Stimulated activated CD8-positive, alpha-beta memory T cell treated with anti-CD3 and anti-CD28 coated beads, Interleukin-15, amount 100 ng/mL, for 4 hours (primary cell): ENCODE measurements at regions not wholly inside any gene's neighbourhood (a gene's known extent, or its start where the extent isn't known, plus 50 kb on each side); places are given as distances from the start of the nearest gene placed in this dataset.

Experiments
- DNase-seq, 2 donors: peaks; one replicate each; pipeline ENCODE4 v3.0.0-alpha.2; 2020; ENCODE audit warnings: low read depth in 2 of 2

DNA sequence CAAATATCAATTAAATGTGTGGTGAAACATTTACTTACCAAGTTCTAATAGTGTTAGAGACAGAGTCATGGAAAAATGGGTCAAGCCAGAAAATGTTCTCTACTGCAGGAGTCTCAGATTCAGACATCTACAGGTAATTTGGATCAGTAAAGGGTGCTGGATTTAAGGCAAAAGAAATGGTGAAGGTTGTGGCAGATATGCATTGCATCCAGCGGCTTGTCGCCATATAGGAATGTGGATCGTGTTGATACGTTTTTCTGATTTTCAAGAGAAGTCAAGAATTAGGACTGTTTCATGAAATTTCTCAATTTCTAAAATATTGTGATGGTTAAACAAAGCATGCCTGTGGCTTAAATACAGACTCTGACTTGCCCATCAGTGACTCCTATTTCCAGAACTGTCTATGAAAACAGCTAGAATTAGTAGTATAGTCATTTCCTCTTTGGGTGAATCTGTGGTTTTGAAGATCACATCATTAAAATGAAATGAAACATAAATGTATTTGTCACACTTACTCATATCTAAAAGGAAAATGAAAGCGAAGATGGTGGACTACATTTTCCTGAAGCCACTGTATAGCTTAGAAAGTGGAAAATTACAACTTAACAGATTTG is 110.1 kb upstream of the VEGFC start:
- no peak for DNase-seq

DNA sequence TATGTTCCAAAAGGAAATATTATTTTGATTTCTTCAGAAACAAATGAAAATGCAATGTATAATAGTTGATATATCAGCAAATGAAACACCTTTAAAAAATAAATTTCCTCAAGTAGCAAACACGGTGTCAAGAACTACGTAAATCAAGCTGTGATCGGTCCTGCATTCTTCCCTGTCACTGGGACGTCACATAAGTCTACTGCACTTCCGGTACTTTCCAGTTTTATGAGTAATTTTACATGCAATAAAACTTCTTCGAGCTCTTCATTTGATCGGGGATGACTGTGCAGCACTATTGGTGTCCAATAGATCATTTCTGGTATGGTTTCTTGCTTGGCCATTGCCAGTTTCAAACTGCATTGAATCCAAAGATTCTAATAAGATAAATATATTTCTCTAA is 114.0 kb upstream of the VEGFC start:
- DNase-seq: no peak

DNA sequence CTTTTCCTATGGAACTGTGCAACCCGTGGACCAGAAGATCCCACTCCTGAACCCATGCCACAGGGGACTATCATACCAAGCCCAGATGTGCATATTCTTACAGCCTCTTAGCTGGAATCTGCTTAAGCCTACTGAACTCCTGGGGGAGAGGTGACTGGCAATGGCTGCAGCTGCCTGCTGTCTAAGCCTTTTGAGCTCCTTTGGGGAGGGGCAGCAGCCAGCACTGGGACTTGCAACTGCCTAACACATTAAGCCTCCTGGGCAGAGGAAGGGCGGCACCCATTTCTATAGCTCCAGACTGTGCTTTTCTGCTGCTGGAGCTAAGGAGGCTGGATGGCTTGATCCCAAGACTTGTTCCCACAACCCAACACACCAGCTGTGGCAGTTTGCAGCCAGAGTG is 117.9 kb upstream of the VEGFC start:
- no peak for DNase-seq

DNA sequence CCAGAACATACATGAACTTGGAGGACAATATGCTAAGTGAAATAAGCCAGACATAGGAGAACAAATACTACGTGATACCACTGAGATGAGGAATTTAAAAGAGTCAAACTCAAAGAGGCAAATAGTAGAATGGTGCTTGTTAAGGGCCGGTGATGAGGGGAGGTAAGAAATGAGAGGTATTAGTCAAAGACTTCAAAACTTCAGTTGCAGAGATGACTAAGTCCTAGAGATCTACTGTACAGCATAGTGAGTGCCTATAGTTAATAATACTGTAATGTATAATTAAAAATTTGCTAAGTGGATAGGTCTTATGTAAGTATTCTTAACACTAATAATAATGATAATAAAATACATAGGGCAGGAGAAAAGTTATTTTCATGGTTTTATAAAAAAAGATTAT is 126.9 kb upstream of the VEGFC start:
- DNase-seq: no peak

DNA sequence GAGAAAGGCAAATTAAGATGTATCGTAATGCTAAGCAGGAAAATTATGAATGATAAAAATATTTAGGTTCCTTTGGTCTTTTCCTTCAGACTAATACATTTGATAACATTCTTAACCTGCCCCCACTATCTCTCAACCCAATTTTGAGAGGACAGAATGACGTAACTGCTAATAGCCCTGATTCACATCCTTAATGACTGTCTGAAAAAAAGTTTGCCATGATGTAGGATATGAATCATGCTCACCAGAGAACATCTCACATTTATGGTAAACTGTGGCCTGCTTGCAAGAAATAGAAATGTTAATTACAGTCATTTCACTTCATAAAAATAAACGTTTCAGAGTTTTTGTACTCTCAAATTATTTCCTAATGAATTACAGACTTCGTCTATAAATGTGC is 128.0 kb upstream of the VEGFC start:
- DNase-seq: no peak

DNA sequence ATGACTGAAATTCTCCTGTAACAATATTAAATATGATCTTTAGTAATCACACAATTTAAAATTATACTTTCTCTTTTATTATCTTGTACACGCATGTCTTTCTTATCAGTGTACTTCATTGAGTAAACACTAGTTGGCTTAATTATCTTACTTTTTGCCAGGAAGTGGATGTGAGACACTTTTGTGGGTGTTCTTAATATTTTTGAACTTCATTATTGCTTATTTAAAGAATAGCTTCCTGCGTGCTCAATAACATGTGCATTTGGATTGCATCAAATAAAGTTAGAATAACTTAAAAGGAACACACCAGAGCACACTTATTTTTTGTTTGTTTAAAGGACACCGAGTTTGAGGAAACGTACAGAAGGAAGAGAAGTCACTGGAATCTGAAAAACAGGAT is 128.5 kb upstream of the VEGFC start:
- DNase-seq: no peak

DNA sequence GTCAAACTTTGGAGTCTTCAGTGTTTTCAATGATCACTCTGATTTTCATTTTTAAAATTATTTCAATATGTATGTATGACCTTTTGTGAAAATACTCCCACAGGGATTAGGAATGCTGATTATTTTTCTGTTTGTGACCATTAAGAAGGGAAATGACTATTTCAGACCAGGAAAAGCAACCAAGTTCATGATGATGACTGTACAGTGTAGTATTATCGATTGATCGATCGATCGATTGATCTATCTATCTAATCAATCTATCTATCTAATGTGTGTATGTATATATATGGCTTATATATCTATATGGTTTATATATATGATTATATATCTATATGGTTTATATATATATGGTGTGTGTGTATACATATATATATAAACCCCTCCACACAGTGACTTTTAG is 131.5 kb upstream of the VEGFC start:
- DNase-seq: no peak

DNA sequence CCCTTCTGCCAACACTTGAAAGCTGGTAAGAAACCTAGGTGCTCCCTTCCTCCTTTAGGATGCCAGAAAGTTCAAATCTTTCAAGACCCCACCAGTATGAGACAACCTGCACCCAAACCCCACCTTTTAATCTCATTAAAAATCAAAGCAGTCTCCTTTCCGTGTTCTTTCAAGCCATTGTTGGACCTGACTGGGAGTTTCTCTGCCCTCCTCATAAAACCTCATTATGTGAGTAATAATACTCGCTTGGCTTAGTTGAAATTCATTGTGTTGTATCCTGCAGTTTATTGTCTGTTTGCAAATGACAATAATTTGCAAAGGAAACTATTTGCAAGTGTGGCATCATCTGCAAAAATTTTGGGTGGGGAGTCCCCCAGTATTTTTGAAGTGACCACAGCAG is 133.2 kb upstream of the VEGFC start:
- no peak for DNase-seq

DNA sequence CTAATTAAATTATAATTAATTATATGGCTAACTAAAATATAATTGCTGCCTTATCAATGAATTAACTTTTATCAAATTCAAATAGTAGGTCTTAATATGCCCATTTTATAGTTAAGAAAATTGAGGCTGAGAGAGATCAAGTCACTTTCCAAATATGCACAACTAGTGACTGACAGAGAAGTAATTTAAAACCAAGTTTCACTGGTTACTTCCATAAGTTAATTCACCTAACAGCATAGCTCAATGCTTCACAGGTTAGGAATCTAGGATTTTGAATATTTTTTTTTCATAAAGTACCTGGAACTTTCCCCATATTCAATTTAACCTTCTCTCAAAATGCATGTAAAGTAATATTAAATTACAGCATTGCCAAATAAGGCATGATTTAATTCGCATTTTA is 134.4 kb upstream of the VEGFC start:
- no peak for DNase-seq

DNA sequence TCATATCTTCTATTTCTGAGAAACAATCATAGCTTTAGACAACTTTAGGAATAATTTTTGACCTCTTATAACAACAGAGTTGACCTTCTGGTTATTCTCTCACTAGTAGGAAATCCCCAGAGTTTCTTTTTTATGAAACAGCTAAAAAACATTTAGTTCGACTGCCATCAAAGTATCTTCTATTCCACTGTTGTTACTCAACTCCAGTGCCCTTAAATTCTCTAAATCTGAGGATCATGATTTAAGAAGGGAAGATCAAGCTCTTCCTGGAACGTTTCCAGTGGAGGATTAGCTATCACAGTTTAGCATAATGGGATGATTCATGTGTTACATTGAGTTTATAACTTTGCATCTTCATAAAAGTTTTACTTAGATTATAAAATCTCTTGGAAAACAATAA is 134.9 kb upstream of the VEGFC start:
- no peak for DNase-seq

DNA sequence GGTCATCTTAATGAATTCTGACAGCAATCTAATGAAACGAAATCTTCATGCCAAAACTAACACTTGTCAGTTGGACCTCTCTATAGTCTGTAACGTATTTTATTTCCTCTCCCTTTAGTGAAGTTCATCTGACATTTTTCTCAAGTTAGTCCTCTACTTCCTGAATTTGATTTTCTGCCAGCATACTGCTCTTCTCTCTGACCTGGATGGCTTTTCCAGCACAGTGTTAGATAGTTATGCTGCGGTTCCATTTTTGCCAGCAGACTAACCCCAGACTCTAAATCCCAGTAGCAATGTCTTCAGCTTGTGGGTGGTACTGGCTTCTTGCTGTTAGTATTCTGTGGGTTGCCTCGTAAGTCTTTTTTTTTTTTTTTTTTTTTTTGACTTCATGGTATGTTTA is 146.7 kb upstream of the VEGFC start:
- no peak for DNase-seq

DNA sequence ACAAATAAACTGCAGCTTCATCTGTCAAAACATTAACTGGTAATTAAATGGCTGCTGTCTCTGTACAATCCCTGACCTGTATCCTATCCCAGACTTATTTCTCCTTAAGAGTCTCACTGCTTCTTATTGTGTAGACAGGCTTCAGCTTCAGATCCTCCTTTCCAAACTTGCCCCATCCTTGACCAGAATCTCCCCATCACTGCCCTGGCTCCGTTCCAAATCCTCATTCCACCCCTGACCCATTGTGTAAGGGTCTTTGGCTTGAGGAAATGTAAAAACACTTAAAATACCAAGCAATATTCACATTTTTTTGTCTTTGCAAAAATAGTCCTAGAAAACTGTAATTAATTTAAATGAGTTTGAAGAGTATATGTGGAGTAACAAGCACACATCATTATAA is 152.6 kb upstream of the VEGFC start:
- DNase-seq: no peak

DNA sequence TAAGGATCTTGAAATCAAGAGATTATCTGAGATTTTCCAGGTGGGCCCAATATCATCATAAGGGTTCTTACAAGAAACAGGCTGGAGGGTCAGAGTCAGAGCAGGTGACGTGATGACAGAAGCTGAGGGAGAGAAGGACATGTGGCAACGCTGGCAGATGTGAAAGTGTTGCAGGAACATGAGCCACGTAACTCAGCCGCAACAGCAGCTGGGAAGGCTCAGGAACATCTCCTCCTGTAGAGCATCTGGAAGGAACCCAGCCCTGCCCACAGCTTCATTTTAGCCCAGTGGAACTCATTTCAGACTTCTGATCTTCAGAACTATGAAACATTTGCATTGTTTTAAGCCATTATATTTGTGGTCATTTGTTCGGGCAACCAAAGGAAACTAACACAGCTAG is 156.3 kb upstream of the VEGFC start:
- DNase-seq: no peak

DNA sequence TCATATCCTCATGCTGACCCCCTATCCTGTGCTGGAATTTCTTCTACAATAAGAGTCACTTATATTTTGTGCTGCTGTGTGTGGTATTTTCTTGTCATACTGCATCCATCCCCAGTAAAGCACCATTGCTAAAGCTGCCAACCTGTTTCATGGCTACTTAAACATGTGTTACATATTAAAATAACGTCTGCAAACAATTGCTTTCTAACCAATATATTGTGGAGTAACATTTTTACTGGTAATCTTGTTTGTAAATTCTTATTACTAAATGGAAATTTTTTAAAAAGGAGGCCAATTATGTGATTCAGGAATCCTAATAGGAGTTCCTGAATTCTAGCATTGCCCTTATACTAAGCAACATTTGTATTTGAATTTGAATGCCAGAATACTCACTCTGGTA is 160.3 kb upstream of the VEGFC start:
- DNase-seq: no peak

DNA sequence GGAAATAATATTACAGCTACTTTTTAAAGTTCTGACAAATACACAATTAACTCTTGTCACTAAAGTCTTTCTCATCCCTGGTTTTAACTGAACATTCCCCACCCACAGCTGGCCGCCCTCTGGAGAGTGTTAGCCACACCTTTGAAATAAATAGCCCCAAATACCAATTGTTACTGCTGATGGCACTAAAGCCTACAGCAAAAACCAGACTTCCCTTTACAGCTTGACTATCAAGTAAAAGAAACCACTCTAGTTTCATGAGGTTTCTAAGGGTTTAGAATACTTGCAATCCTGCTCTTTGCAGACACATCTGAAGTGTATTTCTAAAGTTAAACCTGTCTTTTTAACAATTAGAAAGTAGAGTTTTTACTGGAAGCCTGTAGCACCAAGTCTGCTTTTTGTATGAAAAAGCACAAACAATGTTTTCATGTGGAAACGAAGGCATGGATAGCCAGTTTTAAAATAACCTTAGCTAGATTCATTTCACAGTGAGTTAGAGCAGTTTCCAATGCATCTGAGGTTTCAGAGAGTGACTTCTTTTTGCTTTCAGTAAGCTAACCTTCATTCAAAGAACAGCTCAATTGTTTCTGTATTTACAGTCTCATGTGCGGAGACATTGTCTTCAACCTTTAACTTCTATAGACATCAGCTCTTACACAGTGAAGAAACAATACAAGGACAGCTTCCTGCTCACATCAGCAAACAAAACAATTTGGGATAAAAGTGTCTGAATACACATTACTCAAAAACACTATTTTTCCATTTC is 164.8 kb upstream of the VEGFC start:
- DNase-seq: no peak

DNA sequence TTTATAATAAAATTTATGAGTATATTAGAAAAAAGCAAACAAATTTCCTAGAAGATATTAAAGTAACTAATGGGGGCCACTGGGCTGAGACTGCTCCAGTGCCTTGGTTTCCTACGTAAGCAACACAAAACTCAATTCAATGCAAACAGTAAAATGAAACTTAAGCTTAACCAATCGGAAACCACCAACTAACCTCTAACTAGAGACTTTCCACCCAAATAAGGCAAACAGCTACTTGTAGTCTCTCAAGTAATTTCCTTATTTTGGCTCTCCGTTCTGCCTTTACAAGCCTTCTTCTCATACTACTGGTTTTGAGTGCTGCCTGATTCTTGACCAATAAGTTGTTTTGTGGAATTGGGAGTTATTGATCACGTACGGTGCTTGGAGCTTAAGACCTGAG is 167.3 kb upstream of the VEGFC start:
- no peak for DNase-seq

DNA sequence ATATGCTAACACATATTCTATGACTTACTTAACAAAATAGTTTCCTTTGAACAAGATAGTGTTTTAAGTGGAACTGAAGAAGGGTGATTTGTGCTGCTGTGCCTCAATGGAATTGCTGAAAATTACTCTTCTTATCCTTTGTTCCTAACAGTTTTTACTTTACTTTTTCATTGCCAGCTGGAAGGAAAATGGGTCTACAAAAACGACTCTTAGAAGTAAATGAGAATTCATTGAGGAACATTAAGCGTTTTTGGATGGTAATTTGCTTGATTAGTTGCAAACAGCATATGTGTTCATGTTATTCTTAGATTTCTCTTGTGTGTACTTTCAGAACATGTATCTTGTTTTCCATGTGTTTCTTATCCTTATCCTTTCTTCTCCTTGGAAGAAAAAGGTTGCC is 170.4 kb upstream of the VEGFC start:
- no peak for DNase-seq

DNA sequence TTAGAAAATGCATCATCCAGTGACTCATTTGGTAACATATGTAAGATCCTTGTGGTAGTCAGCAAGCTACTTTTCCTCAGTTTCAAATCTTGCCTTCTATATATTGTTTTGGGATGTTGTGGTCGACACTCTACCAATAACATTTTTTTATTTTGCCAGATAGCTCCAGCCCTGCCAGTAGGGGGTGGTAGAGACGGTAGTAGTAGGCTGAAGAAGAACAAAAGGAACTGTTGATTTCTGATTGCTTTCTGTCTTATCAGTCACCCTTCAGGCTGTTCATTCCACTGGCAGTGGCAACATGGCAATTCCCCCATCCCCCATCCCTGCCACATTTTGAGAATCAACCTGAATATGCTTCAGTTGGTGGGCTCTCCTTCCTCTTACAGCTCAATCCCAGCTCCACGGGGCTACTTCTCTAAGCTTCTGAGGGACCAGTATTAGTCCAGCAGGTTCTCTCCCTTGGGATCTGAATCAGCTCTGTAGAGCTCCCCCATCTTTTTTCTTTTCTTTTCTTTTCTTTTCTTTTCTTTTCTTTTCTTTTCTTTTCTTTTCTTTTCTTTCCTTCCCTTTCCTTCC is 171.5 kb upstream of the VEGFC start:
- DNase-seq: no peak

DNA sequence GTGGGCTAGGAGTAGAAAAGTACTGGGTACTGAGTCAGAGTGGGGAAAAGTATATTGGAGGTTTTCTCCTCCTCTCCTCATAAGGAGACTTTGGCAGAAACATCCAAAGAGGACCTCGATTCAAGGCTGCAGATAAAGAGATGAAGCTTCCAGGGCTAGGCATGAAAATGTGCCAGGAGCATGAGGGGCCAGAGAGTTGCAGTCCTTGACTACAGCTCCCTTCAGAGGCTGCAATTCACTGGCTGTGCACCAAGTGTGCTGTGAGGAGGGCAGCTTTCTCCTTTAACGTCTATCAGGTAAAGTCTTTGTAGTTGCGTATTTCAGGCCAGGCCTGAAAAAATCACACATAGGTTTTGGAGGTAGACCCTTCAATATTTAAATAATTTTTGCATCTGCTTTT is 174.9 kb upstream of the VEGFC start:
- DNase-seq: no peak

DNA sequence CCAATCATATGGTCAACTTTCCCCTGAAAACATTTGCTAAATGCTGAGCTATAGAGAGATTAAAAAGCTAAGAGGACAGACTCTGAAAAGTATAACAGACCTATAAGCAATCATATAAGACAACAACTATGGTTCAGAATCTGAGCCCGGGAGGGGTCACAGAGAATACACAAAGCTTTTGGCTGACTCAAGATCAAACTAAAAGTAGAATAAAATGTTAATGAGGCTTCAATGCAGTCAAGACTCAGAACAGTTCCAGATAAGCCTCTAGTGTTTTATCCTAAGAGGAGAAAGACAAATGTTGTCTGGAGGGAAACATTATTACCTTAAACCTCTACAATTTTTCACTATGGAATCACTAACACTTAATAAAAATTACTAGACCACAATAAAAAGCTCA is 175.4 kb upstream of the VEGFC start:
- DNase-seq: no peak

DNA sequence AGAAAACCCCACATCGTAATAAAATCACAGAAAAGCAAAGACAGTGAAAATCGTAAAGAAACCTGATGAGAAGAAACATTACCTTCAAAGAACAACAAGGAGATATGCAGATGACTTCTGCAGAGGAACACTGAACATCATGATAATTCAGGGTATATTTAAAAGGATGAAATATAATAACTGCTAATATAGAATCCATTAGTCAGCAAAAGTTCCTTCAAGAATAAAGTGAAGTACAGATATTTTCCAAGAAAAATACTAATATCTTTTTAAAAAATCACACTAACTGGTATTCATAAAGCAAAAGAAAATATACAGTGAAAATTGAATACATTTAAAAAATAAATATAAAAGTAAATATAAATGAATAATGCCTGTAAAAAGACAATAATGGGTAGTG is 176.3 kb upstream of the VEGFC start:
- DNase-seq: no peak

DNA sequence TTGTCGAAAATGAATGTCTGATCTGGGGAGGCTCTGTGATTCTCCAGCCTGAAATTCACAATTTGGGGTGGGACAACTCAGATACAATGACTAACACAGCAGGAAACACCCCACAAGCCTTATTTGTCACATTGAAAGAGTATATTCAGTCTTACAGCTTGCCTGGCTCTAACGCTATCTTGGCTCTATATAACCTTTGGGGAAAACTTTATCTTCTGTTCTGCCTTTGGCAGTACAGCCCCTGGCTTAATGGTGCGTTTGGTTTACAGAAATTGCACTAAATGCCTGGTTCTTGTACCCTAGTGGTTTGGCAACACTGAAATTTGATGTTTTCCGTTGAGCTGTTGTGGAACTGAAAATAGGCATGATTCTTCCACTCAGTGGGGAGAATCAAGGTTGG is 178.1 kb upstream of the VEGFC start:
- DNase-seq: no peak

DNA sequence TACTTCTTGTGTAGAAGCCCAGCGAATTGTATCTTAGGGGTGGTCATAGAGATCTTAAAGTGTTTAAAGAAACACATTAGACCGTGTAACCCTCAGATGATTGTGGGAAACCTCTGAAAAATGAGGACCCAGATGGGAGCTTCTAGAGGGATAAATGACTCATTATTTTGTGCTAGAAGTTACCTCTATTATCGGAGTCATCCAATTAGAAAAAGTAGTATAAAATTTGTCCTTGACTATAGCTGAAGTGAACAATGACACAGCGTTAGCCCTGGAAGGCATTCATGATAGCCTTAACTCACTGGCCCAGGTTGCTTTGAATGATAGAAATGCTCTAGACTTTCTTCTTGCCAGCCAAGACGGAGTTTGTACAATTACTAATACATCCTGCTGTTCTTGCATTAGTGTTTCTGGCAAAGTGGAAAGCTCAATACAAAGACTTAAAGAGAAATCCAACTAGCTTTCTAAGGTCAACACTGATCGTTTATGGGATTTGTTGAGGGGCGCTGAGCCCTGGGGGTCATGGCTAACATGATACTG is 178.9 kb upstream of the VEGFC start:
- DNase-seq: no peak
